IPS-NIHi11 (cell line): ENCODE measurements at regions not wholly inside any gene's neighbourhood (a gene's known extent, or its start where the extent isn't known, plus 50 kb on each side); places are given as distances from the start of the nearest gene placed in this dataset.
A peak's percentile ranks its signal among the peaks of the same experiment; 100 is the strongest.

Experiments
- DNase-seq: peaks from one replicate; pipeline ENCODE4 v3.0.0; 2012; ENCODE audit warnings: mixed read lengths, low spot score

- DNase-seq: no peak
These were observed 226.3 kb upstream of the ADGRL2 start for GRCh38 chr1:81574408-81574807.

- DNase-seq: no peak
These were observed 227.3 kb upstream of the ADGRL2 start for GRCh38 chr1:81573458-81573857.

GRCh38 chr1:81571946-81572345 is 228.8 kb upstream of the ADGRL2 start:
- no peak for DNase-seq

GRCh38 chr1:81569761-81570160 is 231.0 kb upstream of the ADGRL2 start:
- no peak for DNase-seq

- DNase-seq: no peak
These were observed 237.1 kb upstream of the ADGRL2 start for GRCh38 chr1:81563632-81564031.

- no peak for DNase-seq
These were observed 237.8 kb upstream of the ADGRL2 start for GRCh38 chr1:81562934-81563333.

- DNase-seq: no peak
These were observed 240.1 kb upstream of the ADGRL2 start for GRCh38 chr1:81560629-81561028.

GRCh38 chr1:81559662-81560350 is 240.9 kb upstream of the ADGRL2 start:
- DNase-seq: no peak

GRCh38 chr1:81558291-81559076 is 242.2 kb upstream of the ADGRL2 start:
- no peak for DNase-seq

- DNase-seq: no peak
These were observed 243.8 kb upstream of the ADGRL2 start for GRCh38 chr1:81556968-81557367.

GRCh38 chr1:81554534-81554933 is 246.2 kb upstream of the ADGRL2 start:
- DNase-seq: no peak

- DNase-seq: no peak
These were observed 246.6 kb upstream of the ADGRL2 start for GRCh38 chr1:81554108-81554507.

GRCh38 chr1:81553503-81553902 is 247.2 kb upstream of the ADGRL2 start:
- DNase-seq: no peak

- no peak for DNase-seq
These were observed 248.8 kb upstream of the ADGRL2 start for GRCh38 chr1:81551946-81552345.

- peak; percentile 38 for DNase-seq
These were observed 250.0 kb upstream of the ADGRL2 start for GRCh38 chr1:81550753-81551152.

- peak; percentile 62 for DNase-seq
These were observed 251.1 kb upstream of the ADGRL2 start for GRCh38 chr1:81549588-81550127.

- DNase-seq: no peak
These were observed 251.7 kb upstream of the ADGRL2 start for GRCh38 chr1:81548918-81549587.

- no peak for DNase-seq
These were observed 252.8 kb upstream of the ADGRL2 start for GRCh38 chr1:81547912-81548303.

- peak; percentile 42 for DNase-seq
These were observed 253.3 kb upstream of the ADGRL2 start for GRCh38 chr1:81547261-81547911.

- DNase-seq: no peak
These were observed 255.0 kb upstream of the ADGRL2 start for GRCh38 chr1:81545734-81546133.

GRCh38 chr1:81543764-81544163 is 257.0 kb upstream of the ADGRL2 start:
- DNase-seq: no peak

GRCh38 chr1:81542196-81542595 is 258.5 kb upstream of the ADGRL2 start:
- DNase-seq: peak; percentile 18
